ENCODE measurements at regions not wholly inside any gene's neighbourhood (a gene's known extent, or its start where the extent isn't known, plus 50 kb on each side); places are given as distances from the start of the nearest gene placed in this dataset.
"Not testable (repeated sequence)": the region's sequence is repeated elsewhere in the genome, so short reads cannot be mapped to it uniquely, and the experiment has no call there.

GRCh38 chr6:120945905-120946594 lies 388.2 kb downstream of the TBC1D32 start:
- Mint-ChIP-seq H3K9me3 (no peaks in the 10 kb centered on the region), H3K36me3 (no peaks in the 10 kb centered on the region), H3K27ac (no peak overlapping the region), H3K27me3 (no peaks in the 10 kb centered on the region), H3K4me3 (no peak overlapping the region), H3K4me1 (peaks cover 0 to 5% (median 4%) of the 10 kb centered on the region in 3 donors)

- peak overlapping the region in 2 of 4 donors; percentile 61 to 74 for H3K4me3 Mint-ChIP-seq
- H3K9me3 Mint-ChIP-seq = no peaks in the 10 kb centered on the region
- peak overlapping the region; percentile 1 to 88 (median 40) for H3K27ac Mint-ChIP-seq
- H3K4me1 Mint-ChIP-seq = peaks cover 12 to 24% (median 20%) of the 10 kb centered on the region in 3 donors
- H3K27me3 Mint-ChIP-seq = no peaks in the 10 kb centered on the region
- no peaks in the 10 kb centered on the region for H3K36me3 Mint-ChIP-seq
Measured at GRCh38 chr6:120938876-120939472, 395.3 kb downstream of the TBC1D32 start.

GRCh38 chr6:120938164-120938875 lies 396.0 kb downstream of the TBC1D32 start:
- Mint-ChIP-seq H3K36me3 (no peaks in the 10 kb centered on the region), H3K9me3 (no peaks in the 10 kb centered on the region), H3K4me3 (peak overlapping the region in 3 of 4 donors; percentile 31 to 74 (median 61)), H3K27ac (peak overlapping the region; percentile 1 to 88 (median 40)), H3K4me1 (peaks cover 13 to 24% (median 20%) of the 10 kb centered on the region in 3 donors), H3K27me3 (no peaks in the 10 kb centered on the region)

- Mint-ChIP-seq H3K36me3 (no peaks in the 10 kb centered on the region), H3K27ac (no peak overlapping the region), H3K4me1 (peaks cover 13 to 24% (median 20%) of the 10 kb centered on the region in 3 donors), H3K9me3 (no peaks in the 10 kb centered on the region), H3K4me3 (peak overlapping the region in 2 of 4 donors; percentile 33 to 78), H3K27me3 (peaks cover 1% of the 10 kb centered on the region)
Measured at GRCh38 chr6:120935908-120936307, 398.4 kb downstream of the TBC1D32 start.

GRCh38 chr6:120935016-120935415 lies 399.3 kb downstream of the TBC1D32 start:
- peaks cover 13 to 24% (median 20%) of the 10 kb centered on the region in 3 donors for H3K4me1 Mint-ChIP-seq
- H3K36me3 Mint-ChIP-seq = no peaks in the 10 kb centered on the region
- H3K27me3 Mint-ChIP-seq = peaks cover 1% of the 10 kb centered on the region
- no peak overlapping the region for H3K27ac Mint-ChIP-seq
- H3K9me3 Mint-ChIP-seq = no peaks in the 10 kb centered on the region
- no peak overlapping the region for H3K4me3 Mint-ChIP-seq

- not testable (repeated sequence) for H3K4me1 Mint-ChIP-seq, H3K27ac Mint-ChIP-seq, H3K27me3 Mint-ChIP-seq, H3K9me3 Mint-ChIP-seq, H3K4me3 Mint-ChIP-seq, H3K36me3 Mint-ChIP-seq
Measured at GRCh38 chr6:120931520-120932180, 402.6 kb downstream of the TBC1D32 start.

- H3K27me3 Mint-ChIP-seq, H3K36me3 Mint-ChIP-seq, H3K4me3 Mint-ChIP-seq, H3K4me1 Mint-ChIP-seq, H3K27ac Mint-ChIP-seq, H3K9me3 Mint-ChIP-seq: not testable (repeated sequence)
Measured at GRCh38 chr6:120930500-120930899, 403.8 kb downstream of the TBC1D32 start.

- no peak overlapping the region for H3K4me3 Mint-ChIP-seq
- H3K4me1 Mint-ChIP-seq = peaks cover 0 to 2% (median 0%) of the 10 kb centered on the region in 3 donors
- no peaks in the 10 kb centered on the region for H3K27me3 Mint-ChIP-seq
- H3K9me3 Mint-ChIP-seq = peaks cover 0 to 10% (median 8%) of the 10 kb centered on the region in 3 donors
- H3K27ac Mint-ChIP-seq = no peak overlapping the region
- no peaks in the 10 kb centered on the region for H3K36me3 Mint-ChIP-seq
Measured at GRCh38 chr6:120924214-120924613, 410.1 kb downstream of the TBC1D32 start.

GRCh38 chr6:120918137-120918536 lies 416.1 kb downstream of the TBC1D32 start:
- Mint-ChIP-seq H3K27me3 (no peaks in the 10 kb centered on the region), H3K4me1 (peaks cover 0 to 2% (median 0%) of the 10 kb centered on the region in 3 donors), H3K36me3 (peaks cover 4% of the 10 kb centered on the region)

GRCh38 chr6:120916844-120917243 lies 417.4 kb downstream of the TBC1D32 start:
- H3K4me1 Mint-ChIP-seq = peaks cover 0 to 2% (median 0%) of the 10 kb centered on the region in 3 donors
- peaks cover 4% of the 10 kb centered on the region for H3K36me3 Mint-ChIP-seq
- peak overlapping the region in 1 of 3 donors; percentile 23 for H3K27ac Mint-ChIP-seq
- H3K27me3 Mint-ChIP-seq = no peaks in the 10 kb centered on the region
- H3K4me3 Mint-ChIP-seq = no peak overlapping the region
- H3K9me3 Mint-ChIP-seq = peaks cover 0 to 3% (median 0%) of the 10 kb centered on the region in 3 donors

More at GRCh38 chr6:120918137-120918536, 416.1 kb downstream of the TBC1D32 start:
- H3K4me3 Mint-ChIP-seq = no peak overlapping the region
- H3K9me3 Mint-ChIP-seq = peaks cover 0 to 3% (median 0%) of the 10 kb centered on the region in 3 donors
- no peak overlapping the region for H3K27ac Mint-ChIP-seq

GRCh38 chr6:120913486-120913885 lies 420.8 kb downstream of the TBC1D32 start:
- Mint-ChIP-seq H3K36me3 (peaks cover 4% of the 10 kb centered on the region), H3K4me3 (no peak overlapping the region), H3K4me1 (peaks cover 0 to 2% (median 0%) of the 10 kb centered on the region in 3 donors), H3K27ac (no peak overlapping the region), H3K27me3 (no peaks in the 10 kb centered on the region), H3K9me3 (peaks cover 0 to 3% (median 0%) of the 10 kb centered on the region in 3 donors)

- no peak overlapping the region for H3K27ac Mint-ChIP-seq
- H3K36me3 Mint-ChIP-seq = no peaks in the 10 kb centered on the region
- no peaks in the 10 kb centered on the region for H3K27me3 Mint-ChIP-seq
- H3K9me3 Mint-ChIP-seq = no peaks in the 10 kb centered on the region
- H3K4me1 Mint-ChIP-seq = no peaks in the 10 kb centered on the region
- no peak overlapping the region for H3K4me3 Mint-ChIP-seq
Measured at GRCh38 chr6:120908767-120909166, 425.5 kb downstream of the TBC1D32 start.

GRCh38 chr6:120903836-120904235 lies 430.4 kb downstream of the TBC1D32 start:
- H3K36me3 Mint-ChIP-seq = no peaks in the 10 kb centered on the region
- H3K4me1 Mint-ChIP-seq = peaks cover 2 to 4% (median 3%) of the 10 kb centered on the region in 3 donors
- no peak overlapping the region for H3K27ac Mint-ChIP-seq
- H3K4me3 Mint-ChIP-seq = no peak overlapping the region
- no peaks in the 10 kb centered on the region for H3K27me3 Mint-ChIP-seq
- no peaks in the 10 kb centered on the region for H3K9me3 Mint-ChIP-seq

GRCh38 chr6:120899932-120900331 lies 434.3 kb downstream of the TBC1D32 start:
- Mint-ChIP-seq H3K4me3 (no peak overlapping the region), H3K27me3 (no peaks in the 10 kb centered on the region), H3K27ac (no peak overlapping the region), H3K36me3 (no peaks in the 10 kb centered on the region), H3K9me3 (peaks cover 0 to 2% (median 0%) of the 10 kb centered on the region in 3 donors), H3K4me1 (peaks cover 2 to 4% (median 3%) of the 10 kb centered on the region in 3 donors)

GRCh38 chr6:120894077-120894476 lies 440.2 kb downstream of the TBC1D32 start:
- Mint-ChIP-seq H3K36me3 (peaks cover 5% of the 10 kb centered on the region), H3K27me3 (no peaks in the 10 kb centered on the region), H3K27ac (no peak overlapping the region), H3K4me1 (peaks cover 0 to 2% (median 0%) of the 10 kb centered on the region in 3 donors), H3K4me3 (no peak overlapping the region), H3K9me3 (peaks cover 4 to 19% (median 12%) of the 10 kb centered on the region in 3 donors)

Data from IgD-negative memory B cell (primary cell).